Activated naive CD8-positive, alpha-beta T cell treated with anti-CD3 and anti-CD28 coated beads, Interleukin-2, amount 10 ng/mL, durations not matched to agents 7 days and 5 days (primary cell): ENCODE measurements at regions not wholly inside any gene's neighbourhood (a gene's known extent, or its start where the extent isn't known, plus 50 kb on each side); places are given as distances from the start of the nearest gene placed in this dataset.

Experiments used
- ATAC-seq: fragments of 150-1000 bp; cut with Tn5 transposase; one replicate; pipeline ENCODE4 v1.10.0; 2021; ENCODE audit warnings: low read depth, moderate library complexity
- POLR2A ChIA-PET: fragments of 350-600 bp; sonication (Branson Sonifier 250); formaldehyde crosslinking; loops from one replicate; lab custom pipeline; 2021; ENCODE audit warnings: antibody characterized with exemption; lab: Charles Lee
- DNase-seq: peaks from one replicate; pipeline ENCODE4 v3.0.0; 2021
- H3K27ac Mint-ChIP-seq: one replicate; pipeline ENCODE4 v1.8.0; 2022; ENCODE audit warnings: mild to moderate bottlenecking, mixed read lengths
- H3K27me3 Mint-ChIP-seq: one replicate; pipeline ENCODE4 v1.8.0; 2022; ENCODE audit warnings: mild to moderate bottlenecking, moderate library complexity, mixed read lengths
- H3K36me3 Mint-ChIP-seq: one replicate; pipeline ENCODE4 v1.8.0; 2021; ENCODE audit warnings: mild to moderate bottlenecking, mixed read lengths
- H3K4me1 Mint-ChIP-seq: one replicate; pipeline ENCODE4 v1.8.0; 2021; ENCODE audit warnings: mixed read lengths
- H3K4me3 Mint-ChIP-seq: one replicate; pipeline ENCODE4 v1.8.0; 2022; ENCODE audit warnings: mild to moderate bottlenecking, moderate library complexity, mixed read lengths
- H3K9me3 Mint-ChIP-seq: one replicate; pipeline ENCODE4 v1.8.0; 2021; ENCODE audit warnings: mixed read lengths

DNA sequence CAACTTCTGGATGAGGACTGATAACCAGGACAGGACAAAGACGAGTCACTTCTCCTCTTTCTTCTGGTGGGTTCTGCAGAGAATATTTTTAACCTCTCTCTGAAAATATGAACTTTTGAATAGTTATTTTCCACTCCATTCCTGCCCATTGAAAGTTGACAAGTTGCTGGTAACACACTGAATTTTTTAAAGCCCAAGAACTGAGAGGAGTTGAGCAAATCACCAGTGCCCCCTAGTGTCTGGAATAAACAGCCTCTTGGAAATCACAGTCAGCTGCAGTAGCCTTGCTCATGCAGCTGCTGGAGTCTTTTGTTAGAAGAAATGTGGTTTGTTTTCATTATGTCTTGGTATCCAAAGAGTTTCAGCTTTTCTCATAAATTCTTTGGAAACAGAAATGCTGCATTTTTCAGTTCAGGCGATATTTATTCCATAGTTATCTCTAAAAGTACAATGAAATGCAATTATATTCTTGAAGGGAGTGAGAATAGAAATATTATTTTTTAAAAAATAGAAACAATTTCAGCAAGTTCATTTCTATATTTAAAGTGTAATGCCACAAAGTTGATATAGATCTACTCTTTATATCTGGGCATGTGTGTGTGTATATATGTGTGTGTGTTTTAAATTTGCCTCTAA, 741.0 kb upstream of the CBLB start:
- H3K4me1 Mint-ChIP-seq: peaks cover 5% of the 10 kb centered on the region
- POLR2A ChIA-PET: interaction anchor here (1.2 kb wide), 1 partner anchor 741 kb away, joined by 3 read pairs; the partner anchor contains the start of gene CBLB
- ATAC-seq (peak; percentile 56), DNase-seq (no peak)
- peaks cover 13% of the 10 kb centered on the region for H3K36me3 Mint-ChIP-seq
- H3K9me3 Mint-ChIP-seq: peaks cover 10% of the 10 kb centered on the region
- no peaks in the 10 kb centered on the region for H3K27me3 Mint-ChIP-seq
- no peak overlapping the region for H3K27ac Mint-ChIP-seq
- no peak overlapping the region for H3K4me3 Mint-ChIP-seq

DNA sequence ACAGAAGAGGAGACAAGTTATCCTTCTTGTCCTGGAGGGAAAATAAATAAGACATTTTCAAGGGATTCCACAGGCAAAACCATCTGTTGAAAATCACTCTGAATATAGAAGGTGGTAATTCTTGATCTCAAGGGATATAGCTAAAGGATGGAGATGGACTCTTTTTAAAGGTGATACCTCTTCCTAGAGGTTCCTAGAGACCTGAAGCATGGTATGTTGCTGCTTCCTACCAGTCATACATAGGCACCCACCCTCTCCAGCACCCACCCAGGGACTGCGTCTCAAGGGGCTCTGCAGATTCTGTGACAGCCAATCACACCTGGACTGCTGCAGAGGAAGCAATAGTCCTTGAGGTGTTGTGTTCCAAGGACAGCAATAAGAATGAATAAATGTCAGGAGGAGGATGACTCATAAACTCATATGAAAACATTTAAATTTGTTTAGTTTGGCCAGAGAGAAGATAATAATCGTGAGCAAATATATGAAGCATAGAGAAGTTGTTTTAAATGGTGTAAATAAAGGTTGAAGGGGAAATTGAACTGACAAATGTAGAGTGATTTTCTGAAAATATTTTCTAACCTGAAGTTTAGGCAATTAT, 741.6 kb upstream of the CBLB start:
- no peak for DNase-seq
- peaks cover 13% of the 10 kb centered on the region for H3K36me3 Mint-ChIP-seq
- H3K27ac Mint-ChIP-seq: no peak overlapping the region
- peaks cover 5% of the 10 kb centered on the region for H3K4me1 Mint-ChIP-seq
- peaks cover 10% of the 10 kb centered on the region for H3K9me3 Mint-ChIP-seq
- no peaks in the 10 kb centered on the region for H3K27me3 Mint-ChIP-seq
- H3K4me3 Mint-ChIP-seq: no peak overlapping the region
- POLR2A ChIA-PET: no interaction called here
- ATAC-seq: no peak

DNA sequence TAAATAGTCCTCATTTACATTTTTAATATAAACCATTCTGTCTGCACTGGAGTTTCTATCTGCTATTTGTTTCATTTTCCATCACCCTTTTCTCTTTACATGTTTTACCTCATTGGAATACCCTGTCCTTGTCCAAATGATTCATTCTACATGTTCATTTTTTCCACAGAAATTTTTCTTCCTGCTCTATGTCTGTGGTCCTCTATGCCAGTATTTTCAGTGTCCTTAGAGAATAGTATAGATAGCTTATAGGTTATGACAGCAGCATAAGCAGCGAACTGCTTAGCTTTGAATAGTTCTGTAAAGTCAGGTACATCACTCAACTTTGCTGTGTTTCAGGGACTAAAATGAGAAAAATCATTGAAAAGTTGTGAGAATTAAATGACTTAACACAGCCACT, 742.3 kb upstream of the CBLB start:
- H3K4me3 Mint-ChIP-seq: no peak overlapping the region
- no peak for ATAC-seq
- POLR2A ChIA-PET: no interaction called here
- no peak for DNase-seq
- no peak overlapping the region for H3K27ac Mint-ChIP-seq
- H3K36me3 Mint-ChIP-seq: peaks cover 10% of the 10 kb centered on the region
- H3K4me1 Mint-ChIP-seq: peaks cover 5% of the 10 kb centered on the region
- H3K9me3 Mint-ChIP-seq: peaks cover 8% of the 10 kb centered on the region
- H3K27me3 Mint-ChIP-seq: no peaks in the 10 kb centered on the region

- peaks cover 5% of the 10 kb centered on the region for H3K4me1 Mint-ChIP-seq
- peaks cover 10% of the 10 kb centered on the region for H3K36me3 Mint-ChIP-seq
- POLR2A ChIA-PET: no interaction called here
- no peak overlapping the region for H3K27ac Mint-ChIP-seq
- DNase-seq (no peak), ATAC-seq (no peak)
- no peaks in the 10 kb centered on the region for H3K27me3 Mint-ChIP-seq
- peaks cover 8% of the 10 kb centered on the region for H3K9me3 Mint-ChIP-seq
- H3K4me3 Mint-ChIP-seq: no peak overlapping the region
Measured at GRCh38 chr3:106611841-106612240, 743.0 kb upstream of the CBLB start.

- Mint-ChIP-seq H3K27me3 (no peaks in the 10 kb centered on the region), H3K4me3 (no peak overlapping the region), H3K36me3 (peaks cover 7% of the 10 kb centered on the region), H3K9me3 (peaks cover 8% of the 10 kb centered on the region), H3K4me1 (no peaks in the 10 kb centered on the region), H3K27ac (no peak overlapping the region)
- no peak for ATAC-seq
- POLR2A ChIA-PET: no interaction called here
- DNase-seq: no peak
Measured at GRCh38 chr3:106616556-106616955, 747.7 kb upstream of the CBLB start.

- Mint-ChIP-seq H3K36me3 (peaks cover 7% of the 10 kb centered on the region), H3K27me3 (no peaks in the 10 kb centered on the region), H3K4me3 (no peak overlapping the region), H3K9me3 (peaks cover 10% of the 10 kb centered on the region), H3K27ac (no peak overlapping the region), H3K4me1 (no peaks in the 10 kb centered on the region)
- POLR2A ChIA-PET: no interaction called here
- ATAC-seq: no peak
- DNase-seq: no peak
Measured at GRCh38 chr3:106617276-106617675, 748.5 kb upstream of the CBLB start.

GRCh38 chr3:106620646-106621045, 751.8 kb upstream of the CBLB start:
- Mint-ChIP-seq H3K4me3 (no peak overlapping the region), H3K9me3 (peaks cover 11% of the 10 kb centered on the region), H3K27ac (no peak overlapping the region), H3K36me3 (no peaks in the 10 kb centered on the region), H3K27me3 (no peaks in the 10 kb centered on the region), H3K4me1 (no peaks in the 10 kb centered on the region)
- no peak for DNase-seq
- ATAC-seq: no peak
- POLR2A ChIA-PET: no interaction called here

GRCh38 chr3:106624154-106624553, 753.1 kb upstream of the CCDC54 start:
- Mint-ChIP-seq H3K27ac (no peak overlapping the region), H3K9me3 (peaks cover 11% of the 10 kb centered on the region), H3K27me3 (no peaks in the 10 kb centered on the region), H3K4me3 (no peak overlapping the region), H3K4me1 (no peaks in the 10 kb centered on the region), H3K36me3 (no peaks in the 10 kb centered on the region)
- ATAC-seq (no peak), DNase-seq (no peak)
- POLR2A ChIA-PET: no interaction called here

GRCh38 chr3:106628407-106628806, 748.8 kb upstream of the CCDC54 start:
- DNase-seq: no peak
- ATAC-seq: no peak
- Mint-ChIP-seq H3K4me1 (no peaks in the 10 kb centered on the region), H3K27me3 (peaks cover 6% of the 10 kb centered on the region), H3K27ac (no peak overlapping the region), H3K9me3 (peaks cover 7% of the 10 kb centered on the region), H3K4me3 (no peak overlapping the region), H3K36me3 (no peaks in the 10 kb centered on the region)
- POLR2A ChIA-PET: no interaction called here

DNA sequence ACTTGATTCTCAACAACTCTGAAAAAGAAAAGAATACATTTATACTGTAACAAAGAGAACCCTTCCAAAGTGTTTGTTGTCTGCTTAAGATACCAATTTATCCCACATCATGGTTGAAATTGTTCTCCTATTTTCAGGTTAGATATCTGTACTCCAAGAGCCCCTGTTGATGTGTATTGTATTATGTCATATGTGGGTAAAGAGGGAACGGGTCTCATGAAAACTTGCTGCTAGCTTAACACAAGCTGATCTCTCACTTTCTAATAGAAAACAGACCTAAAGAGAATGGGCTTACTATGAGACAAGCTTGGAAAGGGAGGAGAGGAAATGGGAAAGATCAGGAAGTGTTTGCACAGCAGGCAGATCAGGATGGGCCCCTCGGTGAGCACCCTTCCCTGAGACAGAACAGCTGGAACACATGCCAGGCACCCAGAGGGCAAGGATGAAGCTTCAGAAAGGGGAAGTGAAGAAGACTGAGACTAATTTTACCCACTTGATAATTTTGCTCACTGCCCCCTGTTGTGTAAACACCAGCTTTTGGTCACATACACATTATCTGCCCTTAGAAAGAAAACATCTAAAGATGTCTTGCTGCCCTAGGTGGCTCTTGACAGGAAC, 747.9 kb upstream of the CCDC54 start:
- POLR2A ChIA-PET: no interaction called here
- H3K27ac Mint-ChIP-seq: no peak overlapping the region
- peaks cover 2% of the 10 kb centered on the region for H3K9me3 Mint-ChIP-seq
- no peak for DNase-seq
- H3K4me3 Mint-ChIP-seq: no peak overlapping the region
- no peaks in the 10 kb centered on the region for H3K4me1 Mint-ChIP-seq
- peaks cover 6% of the 10 kb centered on the region for H3K27me3 Mint-ChIP-seq
- no peaks in the 10 kb centered on the region for H3K36me3 Mint-ChIP-seq
- ATAC-seq: no peak

DNA sequence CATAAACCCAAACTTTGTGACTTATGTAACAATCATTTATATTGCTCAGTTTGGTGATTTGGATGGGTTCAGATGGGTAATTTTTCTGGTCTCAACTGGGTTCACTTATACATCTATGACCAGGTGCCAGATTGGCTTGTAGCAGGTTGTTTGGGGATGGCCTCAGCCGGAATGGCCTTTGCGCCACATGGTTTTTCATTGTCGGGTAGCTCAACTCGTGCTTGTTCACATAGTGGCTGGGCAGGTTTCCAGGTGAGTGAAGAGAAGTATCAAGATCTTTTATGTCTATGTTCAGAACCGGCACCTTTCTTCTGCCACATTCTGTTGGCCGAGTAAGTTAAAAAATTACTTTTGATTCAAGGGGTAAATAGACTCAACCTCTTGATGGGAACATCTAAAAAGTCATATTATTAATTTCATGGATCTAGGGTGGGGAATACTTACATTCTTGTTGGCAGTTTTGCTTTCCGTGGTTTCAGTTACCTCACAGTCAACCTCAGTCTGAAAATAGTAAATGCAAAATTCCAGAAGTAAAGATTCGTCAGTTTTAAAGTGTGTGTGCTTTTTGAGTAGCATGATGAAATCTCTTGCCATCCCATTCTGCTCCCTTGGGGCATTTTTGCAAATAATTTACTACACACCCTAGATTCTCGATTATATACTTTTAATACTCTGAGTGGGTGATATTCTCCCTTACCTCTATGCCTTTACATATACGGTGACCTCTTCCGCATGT, 745.7 kb upstream of the CCDC54 start:
- Mint-ChIP-seq H3K9me3 (no peaks in the 10 kb centered on the region), H3K4me3 (no peak overlapping the region), H3K36me3 (no peaks in the 10 kb centered on the region), H3K27me3 (peaks cover 13% of the 10 kb centered on the region), H3K27ac (no peak overlapping the region), H3K4me1 (no peaks in the 10 kb centered on the region)
- DNase-seq (no peak), ATAC-seq (no peak)
- POLR2A ChIA-PET: no interaction called here

GRCh38 chr3:106635271-106635670, 742.0 kb upstream of the CCDC54 start:
- ATAC-seq: no peak
- POLR2A ChIA-PET: no interaction called here
- Mint-ChIP-seq H3K36me3 (no peaks in the 10 kb centered on the region), H3K27ac (no peak overlapping the region), H3K9me3 (no peaks in the 10 kb centered on the region), H3K4me3 (no peak overlapping the region), H3K27me3 (peaks cover 13% of the 10 kb centered on the region), H3K4me1 (no peaks in the 10 kb centered on the region)
- no peak for DNase-seq

GRCh38 chr3:106635826-106636225, 741.4 kb upstream of the CCDC54 start:
- POLR2A ChIA-PET: no interaction called here
- Mint-ChIP-seq H3K27me3 (peaks cover 13% of the 10 kb centered on the region), H3K27ac (no peak overlapping the region), H3K4me1 (no peaks in the 10 kb centered on the region), H3K36me3 (no peaks in the 10 kb centered on the region), H3K4me3 (no peak overlapping the region), H3K9me3 (no peaks in the 10 kb centered on the region)
- ATAC-seq (no peak), DNase-seq (no peak)
